GM12878 (cell line): ENCODE measurements at regions not wholly inside any gene's neighbourhood (a gene's known extent, or its start where the extent isn't known, plus 50 kb on each side); places are given as distances from the start of the nearest gene placed in this dataset.

ENCODE experiments used
- ATAC-seq: fragments of 200-7000 bp; cut with Tn5 transposase; 3 replicates; pipeline ENCODE4 v1.9.1; 2020; ENCODE audit warnings: mild to moderate bottlenecking, moderate library complexity
- BruUV-seq: library from RNA; stranded (reverse); fragments of 400-500 nt; replicated peaks from 2 replicates; lab custom pipeline; 2021; lab: Mats Ljungman, UMichigan
- CTCF ChIA-PET: fragments of 300-600 bp; sonication (Branson Sonifier 250); formaldehyde crosslinking; extraction: SDS; loops from one replicate; lab custom pipeline; 2021; ENCODE audit warnings: inconsistent platforms; lab: Yijun Ruan, JAX
- POLR2A ChIA-PET: fragments of 350-600 bp; formaldehyde crosslinking; extraction: SDS; loops from one replicate; lab custom pipeline; 2021; ENCODE audit warnings: inconsistent platforms; lab: Charles Lee
- RAD21 ChIA-PET: fragments of 300-600 bp; sonication (Branson Sonifier 250); formaldehyde crosslinking; loops from one replicate; lab custom pipeline; 2023; ENCODE audit warnings: antibody characterized with exemption; ENCODE audit not compliant: unreplicated experiment; lab: Charles Lee
- SMC1A ChIA-PET: fragments of 300-600 bp; sonication (Branson Sonifier 250); formaldehyde crosslinking; loops from one replicate; lab custom pipeline; 2023; ENCODE audit not compliant: unreplicated experiment, uncharacterized antibody; lab: Charles Lee
- DNase-seq: peaks from one replicate; pipeline ENCODE4 v3.0.0-alpha.2; 2011; ENCODE audit warnings: low read depth, low spot score
- FAIRE-seq: peaks from 3 replicates; lab custom pipeline; 2011; peaks lifted over from hg19 to GRCh38; lab: Jason Lieb, UNC
- H2AFZ ChIP-seq: 2 replicates; pipeline ENCODE4 v1.6.0; 2011; ENCODE audit warnings: low read depth, low read length, control low read depth; ENCODE audit not compliant: control insufficient read depth
- H3K27ac ChIP-seq: 2 replicates; pipeline ENCODE4 v1.5.1; 2011; ENCODE audit warnings: control low read depth; ENCODE audit not compliant: control insufficient read depth, insufficient read depth
- H3K27me3 ChIP-seq, 2 experiments: replicated peaks in 1 of 2; 2 replicates each; pipeline versions ENCODE4 v1.6.0 to v1.6.1; 2011; ENCODE audit warnings: low read length in 1 of 2; ENCODE audit not compliant: control insufficient read depth in 2 of 2, insufficient read depth in 2 of 2
- H3K36me3 ChIP-seq, 2 experiments: 2 replicates each; pipeline ENCODE4 v1.5.1; 2011; ENCODE audit warnings: low read length in 1 of 2; ENCODE audit not compliant: control insufficient read depth in 2 of 2, insufficient read depth in 2 of 2
- H3K4me1 ChIP-seq: 2 replicates; pipeline ENCODE4 v1.6.1; 2011; ENCODE audit warnings: mild to moderate bottlenecking, low read length, moderate library complexity, mixed read lengths; ENCODE audit not compliant: control insufficient read depth, insufficient read depth
- H3K4me2 ChIP-seq: 2 replicates; pipeline ENCODE4 v1.6.0; 2011; ENCODE audit warnings: control low read depth; ENCODE audit not compliant: control insufficient read depth, insufficient read depth
- H3K4me3 ChIP-seq: fragments of 200-600 bp; sonication (generic); 2 replicates; pipeline ENCODE4 v1.5.1; 2016
- H3K79me2 ChIP-seq: 2 replicates; pipeline ENCODE4 v1.6.0; 2011; ENCODE audit warnings: low read length; ENCODE audit not compliant: control insufficient read depth, insufficient read depth
- H3K9ac ChIP-seq: 2 replicates; pipeline ENCODE4 v1.8.0; 2011; ENCODE audit warnings: low read length, control low read depth, mixed read lengths; ENCODE audit not compliant: control insufficient read depth, insufficient read depth
- H3K9me3 ChIP-seq: replicated peaks from 3 replicates; pipeline ENCODE4 v1.5.1; 2011; ENCODE audit warnings: mild to moderate bottlenecking, low read length; ENCODE audit not compliant: control insufficient read depth, insufficient read depth
- H4K20me1 ChIP-seq: 2 replicates; pipeline ENCODE4 v1.6.0; 2011; ENCODE audit not compliant: control insufficient read depth, insufficient read depth
- CEBPB ChIP-seq, 2 experiments: fragments of 150-350 bp in 1 of 2; IDR thresholded peaks; 2 replicates each; pipeline ENCODE4 v1.6.1; 2012 to 2014; ENCODE audit warnings: low read depth in 2 of 2, low read length in 2 of 2, borderline replicate concordance in 1 of 2, inconsistent platforms in 1 of 2
- DPF2 ChIP-seq: fragments of 450-650 bp; IDR thresholded peaks from 2 replicates; pipeline ENCODE4 v1.6.1; 2017; ENCODE audit warnings: mild to moderate bottlenecking
- EED ChIP-seq: sonication (generic); IDR thresholded peaks from 2 replicates; pipeline ENCODE4 v1.6.1; 2016; ENCODE audit warnings: antibody characterized with exemption, low read depth
- EP300 ChIP-seq, 2 experiments: fragments of 150-350 bp in 1 of 2; IDR thresholded peaks; 2 replicates each; pipeline ENCODE4 v1.6.1; 2011 to 2012; ENCODE audit warnings: low read depth in 2 of 2, low read length in 2 of 2, borderline replicate concordance in 1 of 2, improper control_type of control experiment in 1 of 2, inconsistent platforms in 1 of 2; ENCODE audit not compliant: control insufficient read depth in 1 of 2
- HDAC2 ChIP-seq: fragments of 200-600 bp; sonication (generic); IDR thresholded peaks from 2 replicates; pipeline ENCODE4 v1.6.1; 2017
- IRF3 ChIP-seq: fragments of 450-650 bp; IDR thresholded peaks from 2 replicates; pipeline ENCODE4 v1.6.1; 2014; ENCODE audit warnings: mild to moderate bottlenecking
- MAX ChIP-seq: IDR thresholded peaks from 2 replicates; pipeline ENCODE4 v1.6.1; 2012; ENCODE audit warnings: low read depth, low read length, improper control_type of control experiment
- MXI1 ChIP-seq: fragments of 150-350 bp; IDR thresholded peaks from 2 replicates; pipeline ENCODE4 v1.6.1; 2011; ENCODE audit warnings: low read depth, mild to moderate bottlenecking, inconsistent platforms, low read length, improper control_type of control experiment
- NBN ChIP-seq: fragments of 450-650 bp; IDR thresholded peaks from 2 replicates; pipeline ENCODE4 v1.6.1; 2016
- NFYB ChIP-seq: IDR thresholded peaks from 2 replicates; pipeline ENCODE4 v1.6.1; 2011; ENCODE audit warnings: low read depth, mild to moderate bottlenecking, low read length, improper control_type of control experiment, moderate library complexity; ENCODE audit not compliant: insufficient read depth
- NR2C1 ChIP-seq: fragments of 450-650 bp; IDR thresholded peaks from 2 replicates; pipeline ENCODE4 v1.6.1; 2017; ENCODE audit warnings: antibody characterized with exemption, mild to moderate bottlenecking, moderate library complexity
- RAD51 ChIP-seq: fragments of 450-650 bp; IDR thresholded peaks from 2 replicates; pipeline ENCODE4 v1.6.1; 2016; ENCODE audit warnings: moderate library complexity, mild to moderate bottlenecking, inconsistent platforms
- SMARCA5 ChIP-seq: fragments of 450-650 bp; IDR thresholded peaks from 2 replicates; pipeline ENCODE4 v1.6.1; 2017; ENCODE audit warnings: mild to moderate bottlenecking
- SUZ12 ChIP-seq: fragments of 200-600 bp; sonication (generic); IDR thresholded peaks from one replicate; pipeline ENCODE4 v1.6.1; 2018; ENCODE audit warnings: antibody characterized with exemption, mild to moderate bottlenecking; ENCODE audit not compliant: unreplicated experiment
- TCF12 ChIP-seq: IDR thresholded peaks from 2 replicates; pipeline ENCODE4 v1.6.1; 2011; ENCODE audit warnings: low read depth, mild to moderate bottlenecking, low read length
- WRNIP1 ChIP-seq: IDR thresholded peaks from 2 replicates; pipeline ENCODE4 v1.6.1; 2011; ENCODE audit warnings: low read depth, low read length, improper control_type of control experiment, borderline replicate concordance
- YY1 ChIP-seq: IDR thresholded peaks from 2 replicates; pipeline ENCODE4 v1.6.1; 2011; ENCODE audit warnings: low read depth, mild to moderate bottlenecking, low read length
- ZBED1 ChIP-seq: IDR thresholded peaks from 2 replicates; pipeline ENCODE4 v1.6.1; 2016; ENCODE audit warnings: borderline replicate concordance
- ZNF592 ChIP-seq: fragments of 450-650 bp; IDR thresholded peaks from 2 replicates; pipeline ENCODE4 v1.6.1; 2017; ENCODE audit warnings: mild to moderate bottlenecking, moderate library complexity
- WGBS: methylation state at CpG from one replicate; pipeline ENCODE4 v1.1.6; 2016; ENCODE audit warnings: low lambda C conversion rate; ENCODE audit not compliant: insufficient replicate concordance, insufficient coverage; ENCODE audit errors: missing lambda C conversion rate; 5-methylcytosine and 5-hydroxymethylcytosine counted together
- in situ Hi-C: fragments of 300-500 bp; cut with MboI; formaldehyde crosslinking; loops from 9 replicates; pipeline ENCODE4 v1.14.3; 2018; ENCODE audit warnings: mixed read lengths
- intact Hi-C: fragments of 100-400 bp; cut with micrococcal nuclease; formaldehyde crosslinking; loops from one replicate; pipeline ENCODE4 v1.14.2; 2022; ENCODE audit not compliant: unreplicated experiment

- TF ChIP-seq ZNF592 (no peak), SMARCA5 (no peak)
These were observed 99.8 kb downstream of the TENT4A start (continued) for GRCh38 chr5:6812800-6813731.

- ChIA-PET CTCF (no interaction called here), RAD21 (no interaction called here), SMC1A (no interaction called here), POLR2A (no interaction called here)
- Histone ChIP-seq H3K4me1 (no peaks in the 10 kb centered on the region), H3K27ac (no peak overlapping the region), H3K4me2 (no peak overlapping the region), H3K4me3 (no peak overlapping the region), H3K79me2 (no peaks in the 10 kb centered on the region), H2AFZ (no peak overlapping the region), H3K36me3 (no peaks in the 10 kb centered on the region), H4K20me1 (no peaks in the 10 kb centered on the region), H3K9ac (no peak overlapping the region), H3K27me3 (peaks cover 1 to 4% of the 10 kb centered on the region in 2 experiments; a peak in 1 of 4 replicates), H3K9me3 (no peaks in the 10 kb centered on the region)
- no peak for ATAC-seq
- DNase-seq, result no peak
- intact Hi-C loops, result no loop called here
- WGBS, result 60% methylated on average over 5 of the region's 5 CpGs
- in situ Hi-C loops, result no loop called here
- BruUV-seq, result no TSS peak
- no peak for FAIRE-seq
- TF ChIP-seq RAD51 (no peak), SUZ12 (no peak), CEBPB (IDR thresholded peaks at IDR 0.05; ENCODE audit: borderline replicate concordance in 1 of 2, low read depth in 2 of 2, low read length in 2 of 2) (no peak), WRNIP1 (no peak), DPF2 (no peak), MAX (no peak), IRF3 (no peak), NFYB (no peak), EED (no peak), ZBED1 (no peak), NR2C1 (no peak), MXI1 (no peak), NBN (no peak), HDAC2 (no peak), EP300 (IDR thresholded peaks at IDR 0.05; ENCODE audit: borderline replicate concordance in 1 of 2, control insufficient read depth in 1 of 2, low read depth in 2 of 2, low read length in 2 of 2) (no peak), TCF12 (no peak), YY1 (no peak)
These were observed 101.6 kb downstream of the TENT4A start for GRCh38 chr5:6814816-6815215.
